Suprapubic skin (tissue), 3 donors: ENCODE measurements at regions not wholly inside any gene's neighbourhood (a gene's known extent, or its start where the extent isn't known, plus 50 kb on each side); places are given as distances from the start of the nearest gene placed in this dataset.

Source experiments
- CTCF ChIP-seq, 2 donors: fragments of 200-600 bp in 1 of 2; fragments of 450-650 bp in 1 of 2; sonication (generic) in 1 of 2; IDR thresholded peaks; one replicate each; pipeline ENCODE4 v1.5.1; 2016 to 2019; ENCODE audit warnings: antibody characterized with exemption in 2 of 2, mild to moderate bottlenecking in 1 of 2, moderate library complexity in 1 of 2
- POLR2A ChIP-seq, 2 donors: fragments of 450-650 bp; IDR thresholded peaks; one replicate each; pipeline ENCODE4 v1.6.1; 2017; ENCODE audit warnings: antibody characterized with exemption in 2 of 2, mild to moderate bottlenecking in 2 of 2, moderate library complexity in 2 of 2

- TF ChIP-seq CTCF (IDR thresholded peaks at IDR 0.05) (no peak), POLR2A (IDR thresholded peaks at IDR 0.05) (no peak)
Observed at GRCh38 chr6:94099072-94099471, 679.7 kb upstream of the EPHA7 start.
